HEK293 (cell line): ENCODE measurements at regions not wholly inside any gene's neighbourhood (a gene's known extent, or its start where the extent isn't known, plus 50 kb on each side); places are given as distances from the start of the nearest gene placed in this dataset.
A peak's percentile ranks its signal among the peaks of the same experiment; 100 is the strongest.

ENCODE experiments used
- CTCF ChIA-PET: fragments of 350-600 bp; formaldehyde crosslinking; extraction: SDS; loops from one replicate; lab custom pipeline; 2021; ENCODE audit warnings: antibody characterized with exemption; lab: Yijun Ruan, JAX
- POLR2A ChIA-PET: fragments of 300-600 bp; formaldehyde crosslinking; extraction: SDS; loops from one replicate; lab custom pipeline; 2020; ENCODE audit warnings: antibody characterized with exemption, inconsistent platforms; lab: Yijun Ruan, JAX
- H3K27ac ChIP-seq: fragments of 200-500 bp; sonication (Bioruptor generic); 2 replicates; pipeline ENCODE4 v1.5.1; 2014; ENCODE audit warnings: low read depth, low read length, control low read depth, inconsistent platforms; ENCODE audit errors: extremely low read depth
- H3K36me3 ChIP-seq, 2 experiments: fragments of 200-500 bp in 1 of 2; sonication (Bioruptor generic) in 1 of 2; 1 replicate in 1 of 2; 2 replicates in 1 of 2; pipeline ENCODE4 v1.5.1; 2014 to 2017; ENCODE audit warnings: inconsistent platforms in 2 of 2, low read length in 2 of 2; ENCODE audit not compliant: control insufficient read depth in 2 of 2, insufficient read depth in 1 of 2
- H3K4me1 ChIP-seq: fragments of 200-500 bp; sonication (Bioruptor generic); 2 replicates; pipeline ENCODE4 v1.5.1; 2014; ENCODE audit warnings: mild to moderate bottlenecking, low read length, inconsistent platforms; ENCODE audit not compliant: control insufficient read depth, insufficient read depth
- H3K4me3 ChIP-seq: 2 replicates; pipeline ENCODE4 v1.5.1; 2011; ENCODE audit warnings: low read depth, mild to moderate bottlenecking, control low read depth, low read length, moderate library complexity
- H3K9me3 ChIP-seq: fragments of 200-500 bp; sonication (Bioruptor generic); 2 replicates; pipeline ENCODE4 v1.5.1; 2014; ENCODE audit warnings: low read depth, low read length, inconsistent platforms; ENCODE audit not compliant: control insufficient read depth, insufficient read depth
- EGR2 ChIP-seq: fragments of 450-650 bp; formaldehyde crosslinking; IDR thresholded peaks from 2 replicates; pipeline ENCODE4 v1.5.1; 2016; ENCODE audit warnings: low read depth, missing biosample characterization, missing genetic modification characterization
- IKZF3 ChIP-seq: fragments of 450-650 bp; IDR thresholded peaks from 2 replicates; pipeline ENCODE4 v1.5.0; 2018; ENCODE audit warnings: missing biosample characterization, mild to moderate bottlenecking, missing genetic modification characterization, moderate library complexity
- INSM2 ChIP-seq: fragments of 450-650 bp; formaldehyde crosslinking; IDR thresholded peaks from 2 replicates; pipeline ENCODE4 v1.5.1; 2016; ENCODE audit warnings: missing biosample characterization, missing genetic modification characterization
- KLF8 ChIP-seq: fragments of 450-650 bp; formaldehyde crosslinking; IDR thresholded peaks from 2 replicates; pipeline ENCODE4 v1.5.1; 2016; ENCODE audit warnings: missing biosample characterization, missing genetic modification characterization
- SCRT1 ChIP-seq: fragments of 450-650 bp; formaldehyde crosslinking; IDR thresholded peaks from 2 replicates; pipeline ENCODE4 v1.5.1; 2016; ENCODE audit warnings: missing biosample characterization, missing genetic modification characterization, borderline replicate concordance
- SCRT2 ChIP-seq: fragments of 450-650 bp; formaldehyde crosslinking; IDR thresholded peaks from 2 replicates; pipeline ENCODE4 v1.5.1; 2016; ENCODE audit warnings: missing biosample characterization, missing genetic modification characterization
- YY2 ChIP-seq: fragments of 450-650 bp; formaldehyde crosslinking; IDR thresholded peaks from 2 replicates; pipeline ENCODE4 v1.5.1; 2016; ENCODE audit warnings: missing biosample characterization, missing genetic modification characterization
- ZBTB1 ChIP-seq: fragments of 450-650 bp; formaldehyde crosslinking; IDR thresholded peaks from 2 replicates; pipeline ENCODE4 v1.5.1; 2016; ENCODE audit warnings: missing biosample characterization, missing genetic modification characterization
- ZNF112 ChIP-seq: fragments of 450-650 bp; formaldehyde crosslinking; IDR thresholded peaks from 2 replicates; pipeline ENCODE4 v1.5.0; 2017; ENCODE audit warnings: missing biosample characterization, missing genetic modification characterization
- ZNF138 ChIP-seq: fragments of 450-650 bp; formaldehyde crosslinking; IDR thresholded peaks from 2 replicates; pipeline ENCODE4 v1.5.1; 2016; ENCODE audit warnings: missing biosample characterization, missing genetic modification characterization, borderline replicate concordance
- ZNF155 ChIP-seq: fragments of 450-650 bp; formaldehyde crosslinking; IDR thresholded peaks from 2 replicates; pipeline ENCODE4 v1.5.1; 2016; ENCODE audit warnings: missing biosample characterization, missing genetic modification characterization
- ZNF223 ChIP-seq: fragments of 450-650 bp; formaldehyde crosslinking; IDR thresholded peaks from 2 replicates; pipeline ENCODE4 v1.5.1; 2016; ENCODE audit warnings: missing biosample characterization, missing genetic modification characterization
- ZNF23 ChIP-seq: fragments of 450-650 bp; formaldehyde crosslinking; IDR thresholded peaks from 2 replicates; pipeline ENCODE4 v1.5.1; 2016; ENCODE audit warnings: missing biosample characterization, missing genetic modification characterization, borderline replicate concordance
- ZNF266 ChIP-seq: fragments of 450-650 bp; formaldehyde crosslinking; IDR thresholded peaks from 2 replicates; pipeline ENCODE4 v1.5.1; 2016; ENCODE audit warnings: missing biosample characterization, missing genetic modification characterization, low read depth
- ZNF292 ChIP-seq: fragments of 450-650 bp; formaldehyde crosslinking; IDR thresholded peaks from 2 replicates; pipeline ENCODE4 v1.5.1; 2016; ENCODE audit warnings: low read depth, missing biosample characterization, missing genetic modification characterization, borderline replicate concordance
- ZNF404 ChIP-seq: fragments of 450-650 bp; formaldehyde crosslinking; IDR thresholded peaks from 2 replicates; pipeline ENCODE4 v1.5.1; 2017; ENCODE audit warnings: missing biosample characterization, missing genetic modification characterization
- ZNF423 ChIP-seq: fragments of 450-650 bp; formaldehyde crosslinking; IDR thresholded peaks from 2 replicates; pipeline ENCODE4 v1.5.1; 2016; ENCODE audit warnings: missing biosample characterization, missing genetic modification characterization
- ZNF514 ChIP-seq: fragments of 450-650 bp; formaldehyde crosslinking; IDR thresholded peaks from 2 replicates; pipeline ENCODE4 v1.5.1; 2016; ENCODE audit warnings: missing biosample characterization, missing genetic modification characterization
- ZNF521 ChIP-seq: fragments of 450-650 bp; formaldehyde crosslinking; IDR thresholded peaks from 2 replicates; pipeline ENCODE4 v1.5.1; 2017; ENCODE audit warnings: missing biosample characterization, mild to moderate bottlenecking, missing genetic modification characterization
- ZNF561 ChIP-seq: fragments of 450-650 bp; IDR thresholded peaks from 2 replicates; pipeline ENCODE4 v1.5.1; 2018; ENCODE audit warnings: missing biosample characterization, missing genetic modification characterization, borderline replicate concordance
- ZNF596 ChIP-seq: fragments of 450-650 bp; IDR thresholded peaks from 2 replicates; pipeline ENCODE4 v1.5.0; 2018; ENCODE audit warnings: missing biosample characterization, mild to moderate bottlenecking, missing genetic modification characterization, moderate library complexity
- ZNF600 ChIP-seq: fragments of 450-650 bp; formaldehyde crosslinking; IDR thresholded peaks from 2 replicates; pipeline ENCODE4 v1.5.1; 2016; ENCODE audit warnings: missing biosample characterization, missing genetic modification characterization
- ZNF704 ChIP-seq: fragments of 450-650 bp; formaldehyde crosslinking; IDR thresholded peaks from 2 replicates; pipeline ENCODE4 v1.5.1; 2016; ENCODE audit warnings: missing biosample characterization, missing genetic modification characterization
- ZNF707 ChIP-seq: fragments of 450-650 bp; formaldehyde crosslinking; IDR thresholded peaks from 2 replicates; pipeline ENCODE4 v1.5.1; 2016; ENCODE audit warnings: missing biosample characterization, missing genetic modification characterization
- ZNF843 ChIP-seq: fragments of 450-650 bp; formaldehyde crosslinking; IDR thresholded peaks from 2 replicates; pipeline ENCODE4 v1.5.1; 2016; ENCODE audit warnings: missing biosample characterization, missing genetic modification characterization
- TF ChIP-seq, protein P1 (sequence below): fragments of 450-650 bp; formaldehyde crosslinking; IDR thresholded peaks from 2 replicates; pipeline ENCODE4 v1.5.1; 2016; ENCODE audit warnings: missing biosample characterization, missing genetic modification characterization
- TF ChIP-seq, protein P2 (sequence below): fragments of 450-650 bp; formaldehyde crosslinking; IDR thresholded peaks from 2 replicates; pipeline ENCODE4 v1.5.1; 2016; ENCODE audit warnings: missing biosample characterization, missing genetic modification characterization
- TF ChIP-seq, protein P3 (sequence below): fragments of 450-650 bp; formaldehyde crosslinking; IDR thresholded peaks from 2 replicates; pipeline ENCODE4 v1.5.1; 2016; ENCODE audit warnings: missing biosample characterization, missing genetic modification characterization

DNA sequence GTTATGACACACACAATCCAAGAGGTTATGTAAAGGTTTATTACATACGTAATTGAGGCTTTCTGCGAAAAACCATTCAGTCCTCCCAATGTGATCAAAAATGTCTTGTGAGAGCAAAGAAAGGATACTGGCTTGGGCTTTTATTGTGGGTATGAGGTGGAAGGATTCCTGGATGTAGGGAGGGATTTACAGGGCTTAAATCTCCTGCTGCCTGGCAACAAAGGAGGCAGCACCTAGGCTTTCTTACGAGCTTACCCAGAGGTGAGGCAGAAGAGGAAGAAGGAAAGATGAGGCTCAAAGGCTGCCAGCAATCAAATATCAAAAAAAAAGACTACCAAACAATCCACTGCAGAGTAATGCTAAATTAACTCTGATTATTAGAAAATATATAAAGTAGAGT, 1149.5 kb upstream of the POT1 start (continued):
- TF ChIP-seq, protein P1, sequence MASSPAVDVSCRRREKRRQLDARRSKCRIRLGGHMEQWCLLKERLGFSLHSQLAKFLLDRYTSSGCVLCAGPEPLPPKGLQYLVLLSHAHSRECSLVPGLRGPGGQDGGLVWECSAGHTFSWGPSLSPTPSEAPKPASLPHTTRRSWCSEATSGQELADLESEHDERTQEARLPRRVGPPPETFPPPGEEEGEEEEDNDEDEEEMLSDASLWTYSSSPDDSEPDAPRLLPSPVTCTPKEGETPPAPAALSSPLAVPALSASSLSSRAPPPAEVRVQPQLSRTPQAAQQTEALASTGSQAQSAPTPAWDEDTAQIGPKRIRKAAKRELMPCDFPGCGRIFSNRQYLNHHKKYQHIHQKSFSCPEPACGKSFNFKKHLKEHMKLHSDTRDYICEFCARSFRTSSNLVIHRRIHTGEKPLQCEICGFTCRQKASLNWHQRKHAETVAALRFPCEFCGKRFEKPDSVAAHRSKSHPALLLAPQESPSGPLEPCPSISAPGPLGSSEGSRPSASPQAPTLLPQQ, result no peak
- TF ChIP-seq ZNF423, result no peak
- no peak for TF ChIP-seq ZNF223 (tag by site-specific recombination)

GRCh38 chr7:126065766-126066165, 1136.1 kb upstream of the POT1 start:
- H3K4me1 ChIP-seq, result no peaks in the 10 kb centered on the region
- TF ChIP-seq ZNF266 (tag by site-specific recombination) (no peak), ZNF292 (tag by site-specific recombination) (no peak), ZNF155 (tag by site-specific recombination) (no peak), ZNF596 (tag by site-specific recombination) (no peak), ZBTB1 (no peak), ZNF600 (no peak), ZNF514 (tag by site-specific recombination) (no peak), ZNF561 (tag by site-specific recombination) (no peak), EGR2 (no peak), ZNF138 (no peak)
- TF ChIP-seq, protein P2, sequence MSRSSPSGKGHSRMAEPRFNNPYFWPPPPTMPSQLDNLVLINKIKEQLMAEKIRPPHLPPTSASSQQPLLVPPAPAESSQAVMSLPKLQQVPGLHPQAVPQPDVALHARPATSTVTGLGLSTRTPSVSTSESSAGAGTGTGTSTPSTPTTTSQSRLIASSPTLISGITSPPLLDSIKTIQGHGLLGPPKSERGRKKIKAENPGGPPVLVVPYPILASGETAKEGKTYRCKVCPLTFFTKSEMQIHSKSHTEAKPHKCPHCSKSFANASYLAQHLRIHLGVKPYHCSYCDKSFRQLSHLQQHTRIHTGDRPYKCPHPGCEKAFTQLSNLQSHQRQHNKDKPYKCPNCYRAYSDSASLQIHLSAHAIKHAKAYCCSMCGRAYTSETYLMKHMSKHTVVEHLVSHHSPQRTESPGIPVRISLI (tag by site-specific recombination), result no peak
- H3K4me3 ChIP-seq, result no peak overlapping the region
- ChIA-PET POLR2A (no interaction called here), CTCF (no interaction called here)
- H3K36me3 ChIP-seq, result no peaks in the 10 kb centered on the region
- H3K27ac ChIP-seq, result no peak overlapping the region
- H3K9me3 ChIP-seq, result no peaks in the 10 kb centered on the region; the same call in 1 of the 2 replicates

- ChIA-PET CTCF (no interaction called here), POLR2A (no interaction called here)
- H3K4me1 ChIP-seq, result no peaks in the 10 kb centered on the region
- H3K27ac ChIP-seq, result no peak overlapping the region
- H3K36me3 ChIP-seq, result no peaks in the 10 kb centered on the region
- H3K4me3 ChIP-seq, result no peak overlapping the region
- H3K9me3 ChIP-seq, result no peaks in the 10 kb centered on the region
- TF ChIP-seq ZNF112 (tag by site-specific recombination) (no peak), SCRT2 (peak; percentile 65), SCRT1 (tag by site-specific recombination) (peak; percentile 71; the same call in 1 of the 2 replicates), YY2 (tag by site-specific recombination) (no peak), ZNF707 (no peak), ZNF404 (tag by site-specific recombination) (no peak), ZNF521 (tag by site-specific recombination) (no peak), IKZF3 (no peak), ZNF843 (tag by site-specific recombination) (no peak), ZNF704 (tag by site-specific recombination) (no peak), ZNF23 (tag by site-specific recombination) (no peak), INSM2 (tag by site-specific recombination) (no peak), KLF8 (no peak)
- TF ChIP-seq, protein P3, sequence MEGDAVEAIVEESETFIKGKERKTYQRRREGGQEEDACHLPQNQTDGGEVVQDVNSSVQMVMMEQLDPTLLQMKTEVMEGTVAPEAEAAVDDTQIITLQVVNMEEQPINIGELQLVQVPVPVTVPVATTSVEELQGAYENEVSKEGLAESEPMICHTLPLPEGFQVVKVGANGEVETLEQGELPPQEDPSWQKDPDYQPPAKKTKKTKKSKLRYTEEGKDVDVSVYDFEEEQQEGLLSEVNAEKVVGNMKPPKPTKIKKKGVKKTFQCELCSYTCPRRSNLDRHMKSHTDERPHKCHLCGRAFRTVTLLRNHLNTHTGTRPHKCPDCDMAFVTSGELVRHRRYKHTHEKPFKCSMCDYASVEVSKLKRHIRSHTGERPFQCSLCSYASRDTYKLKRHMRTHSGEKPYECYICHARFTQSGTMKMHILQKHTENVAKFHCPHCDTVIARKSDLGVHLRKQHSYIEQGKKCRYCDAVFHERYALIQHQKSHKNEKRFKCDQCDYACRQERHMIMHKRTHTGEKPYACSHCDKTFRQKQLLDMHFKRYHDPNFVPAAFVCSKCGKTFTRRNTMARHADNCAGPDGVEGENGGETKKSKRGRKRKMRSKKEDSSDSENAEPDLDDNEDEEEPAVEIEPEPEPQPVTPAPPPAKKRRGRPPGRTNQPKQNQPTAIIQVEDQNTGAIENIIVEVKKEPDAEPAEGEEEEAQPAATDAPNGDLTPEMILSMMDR, result no peak
- TF ChIP-seq, all 188 proteins: peak for 2
Observed at GRCh38 chr7:126057979-126058378, 1128.4 kb upstream of the POT1 start.
